Lower leg skin (tissue), 3 donors: ENCODE measurements at regions not wholly inside any gene's neighbourhood (a gene's known extent, or its start where the extent isn't known, plus 50 kb on each side); places are given as distances from the start of the nearest gene placed in this dataset.

Experiments
- POLR2A ChIP-seq, 2 donors: fragments of 450-650 bp; IDR thresholded peaks; one replicate each; pipeline ENCODE4 v1.6.1; 2016 to 2017; ENCODE audit warnings: antibody characterized with exemption in 2 of 2, mild to moderate bottlenecking in 1 of 2, moderate library complexity in 1 of 2
- TF ChIP-seq, protein P1 (sequence below), 3 donors: fragments of 450-650 bp; IDR thresholded peaks; one replicate each; pipeline ENCODE4 v1.5.1; 2016; ENCODE audit warnings: antibody characterized with exemption in 3 of 3, mild to moderate bottlenecking in 3 of 3, moderate library complexity in 2 of 3

DNA sequence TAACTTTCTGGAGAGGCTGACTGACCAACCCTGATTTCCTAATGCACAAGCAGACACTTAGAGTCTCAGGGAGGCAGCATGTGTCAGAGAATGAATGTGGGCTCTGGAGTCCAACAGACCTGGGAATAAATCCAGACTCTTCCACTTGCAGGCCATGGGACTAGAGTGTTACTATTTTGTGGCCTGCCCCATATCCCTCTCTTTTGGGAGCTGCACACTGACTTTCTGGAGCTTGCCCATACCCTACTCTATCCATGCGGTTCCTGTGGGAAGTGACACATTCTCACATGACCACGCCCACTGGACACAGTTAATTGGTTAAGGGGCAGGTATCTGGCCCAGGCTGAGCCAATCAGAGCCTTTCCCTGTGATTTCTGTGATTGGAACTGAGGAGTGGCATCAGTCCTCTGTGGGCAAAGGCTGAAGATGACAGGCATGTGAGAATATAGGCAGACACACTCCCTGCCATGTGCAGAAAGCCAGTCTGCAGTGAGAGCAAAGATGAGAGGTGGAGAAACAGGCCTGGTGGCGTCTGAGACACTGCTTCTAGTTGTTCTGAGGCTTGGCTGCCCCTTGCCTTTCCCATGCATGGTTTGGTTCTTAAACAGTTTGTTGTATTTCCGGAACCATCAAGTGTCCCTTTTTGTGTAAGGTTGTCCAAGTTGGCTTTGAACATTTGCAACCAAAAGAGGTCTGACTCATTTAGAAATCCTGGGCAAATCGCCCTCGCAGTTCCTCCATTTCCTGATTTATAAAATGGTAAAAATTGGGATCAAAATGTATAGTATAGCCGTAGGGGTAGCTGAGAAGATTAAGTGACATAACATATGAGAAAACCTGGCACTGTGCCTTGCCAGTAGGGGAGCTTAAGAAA lies 125.6 kb downstream of the CDC5L start:
- TF ChIP-seq, protein P1, sequence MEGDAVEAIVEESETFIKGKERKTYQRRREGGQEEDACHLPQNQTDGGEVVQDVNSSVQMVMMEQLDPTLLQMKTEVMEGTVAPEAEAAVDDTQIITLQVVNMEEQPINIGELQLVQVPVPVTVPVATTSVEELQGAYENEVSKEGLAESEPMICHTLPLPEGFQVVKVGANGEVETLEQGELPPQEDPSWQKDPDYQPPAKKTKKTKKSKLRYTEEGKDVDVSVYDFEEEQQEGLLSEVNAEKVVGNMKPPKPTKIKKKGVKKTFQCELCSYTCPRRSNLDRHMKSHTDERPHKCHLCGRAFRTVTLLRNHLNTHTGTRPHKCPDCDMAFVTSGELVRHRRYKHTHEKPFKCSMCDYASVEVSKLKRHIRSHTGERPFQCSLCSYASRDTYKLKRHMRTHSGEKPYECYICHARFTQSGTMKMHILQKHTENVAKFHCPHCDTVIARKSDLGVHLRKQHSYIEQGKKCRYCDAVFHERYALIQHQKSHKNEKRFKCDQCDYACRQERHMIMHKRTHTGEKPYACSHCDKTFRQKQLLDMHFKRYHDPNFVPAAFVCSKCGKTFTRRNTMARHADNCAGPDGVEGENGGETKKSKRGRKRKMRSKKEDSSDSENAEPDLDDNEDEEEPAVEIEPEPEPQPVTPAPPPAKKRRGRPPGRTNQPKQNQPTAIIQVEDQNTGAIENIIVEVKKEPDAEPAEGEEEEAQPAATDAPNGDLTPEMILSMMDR (IDR thresholded peaks at IDR 0.05) = no peak
- no peak for TF ChIP-seq POLR2A (IDR thresholded peaks at IDR 0.05)
